HTR-8/SVneo (cell line): ENCODE measurements at regions not wholly inside any gene's neighbourhood (a gene's known extent, or its start where the extent isn't known, plus 50 kb on each side); places are given as distances from the start of the nearest gene placed in this dataset.

ENCODE experiments used
- DNase-seq: peaks from one replicate; pipeline ENCODE4 v3.0.0; 2011; ENCODE audit warnings: low spot score, mixed read lengths; ENCODE audit not compliant: insufficient read length
- FAIRE-seq: peaks from 2 replicates; lab custom pipeline; 2011; peaks lifted over from hg19 to GRCh38; lab: Jason Lieb, UNC

GRCh38 chrX:14476205-14476604 is 53.1 kb upstream of the GLRA2 start:
- FAIRE-seq (no peak), DNase-seq (no peak)

- DNase-seq = no peak
- FAIRE-seq = no peak
Observed at GRCh38 chrX:14449773-14450172, 79.6 kb upstream of the GLRA2 start.

- DNase-seq (no peak), FAIRE-seq (no peak)
Observed at GRCh38 chrX:14448406-14448805, 80.9 kb upstream of the GLRA2 start.

- DNase-seq (no peak), FAIRE-seq (no peak)
Observed at GRCh38 chrX:14440106-14440505, 89.2 kb upstream of the GLRA2 start.

GRCh38 chrX:14427614-14428013 is 101.7 kb upstream of the GLRA2 start:
- FAIRE-seq (no peak), DNase-seq (no peak)

GRCh38 chrX:14420841-14421240 is 108.5 kb upstream of the GLRA2 start:
- DNase-seq = no peak
- FAIRE-seq = no peak

GRCh38 chrX:14412686-14413085 is 116.7 kb upstream of the GLRA2 start:
- DNase-seq (no peak), FAIRE-seq (no peak)

- FAIRE-seq = no peak
- no peak for DNase-seq
Observed at GRCh38 chrX:14411326-14411725, 118.0 kb upstream of the GLRA2 start.

GRCh38 chrX:14409341-14409740 is 120.0 kb upstream of the GLRA2 start:
- FAIRE-seq = no peak

GRCh38 chrX:14406225-14406624 is 123.1 kb upstream of the GLRA2 start:
- FAIRE-seq = no peak
- DNase-seq = no peak

More at GRCh38 chrX:14409341-14409740, 120.0 kb upstream of the GLRA2 start:
- no peak for DNase-seq

GRCh38 chrX:14398725-14399124 is 130.6 kb upstream of the GLRA2 start:
- no peak for DNase-seq
- FAIRE-seq = no peak

- FAIRE-seq (no peak), DNase-seq (no peak)
Observed at GRCh38 chrX:14389682-14390081, 139.7 kb upstream of the GLRA2 start.

- DNase-seq (no peak), FAIRE-seq (no peak)
Observed at GRCh38 chrX:14386981-14387380, 142.4 kb upstream of the GLRA2 start.

GRCh38 chrX:14380044-14380443 is 149.3 kb upstream of the GLRA2 start:
- DNase-seq = no peak
- no peak for FAIRE-seq

- FAIRE-seq = no peak
- no peak for DNase-seq
Observed at GRCh38 chrX:14377427-14377826, 151.9 kb upstream of the GLRA2 start.

GRCh38 chrX:14363728-14364127 is 165.6 kb upstream of the GLRA2 start:
- no peak for DNase-seq
- FAIRE-seq = no peak

GRCh38 chrX:14362721-14363120 is 166.6 kb upstream of the GLRA2 start:
- FAIRE-seq = no peak
- DNase-seq = no peak

GRCh38 chrX:14361435-14361834 is 167.9 kb upstream of the GLRA2 start:
- FAIRE-seq = no peak

GRCh38 chrX:14359727-14360126 is 169.6 kb upstream of the GLRA2 start:
- FAIRE-seq (no peak), DNase-seq (no peak)

More at GRCh38 chrX:14361435-14361834, 167.9 kb upstream of the GLRA2 start:
- no peak for DNase-seq

GRCh38 chrX:14359316-14359715 is 170.0 kb upstream of the GLRA2 start:
- DNase-seq = no peak
- no peak for FAIRE-seq

GRCh38 chrX:14357314-14357713 is 172.0 kb upstream of the GLRA2 start:
- no peak for FAIRE-seq

GRCh38 chrX:14356401-14356800 is 172.9 kb upstream of the GLRA2 start:
- DNase-seq (no peak), FAIRE-seq (no peak)

More at GRCh38 chrX:14357314-14357713, 172.0 kb upstream of the GLRA2 start:
- no peak for DNase-seq

- no peak for FAIRE-seq
- no peak for DNase-seq
Observed at GRCh38 chrX:14355556-14355955, 173.8 kb upstream of the GLRA2 start.
